Thyroid gland (tissue), 4 donors: ENCODE measurements at regions not wholly inside any gene's neighbourhood (a gene's known extent, or its start where the extent isn't known, plus 50 kb on each side); places are given as distances from the start of the nearest gene placed in this dataset.

Source experiments
- POLR2A ChIP-seq, 2 donors: fragments of 450-650 bp; IDR thresholded peaks; one replicate each; pipeline ENCODE4 v1.6.1; 2017; ENCODE audit warnings: antibody characterized with exemption in 2 of 2, mild to moderate bottlenecking in 2 of 2, moderate library complexity in 1 of 2
- TF ChIP-seq, protein P1 (sequence below), 6 experiments: fragments of 200-600 bp in 3 of 6; fragments of 450-650 bp in 3 of 6; sonication (generic) in 3 of 6; IDR thresholded peaks; one replicate each; pipeline ENCODE4 v1.5.1; 2016 to 2019; ENCODE audit warnings: antibody characterized with exemption in 6 of 6, mild to moderate bottlenecking in 2 of 6, inconsistent platforms in 1 of 6, moderate library complexity in 1 of 6

DNA sequence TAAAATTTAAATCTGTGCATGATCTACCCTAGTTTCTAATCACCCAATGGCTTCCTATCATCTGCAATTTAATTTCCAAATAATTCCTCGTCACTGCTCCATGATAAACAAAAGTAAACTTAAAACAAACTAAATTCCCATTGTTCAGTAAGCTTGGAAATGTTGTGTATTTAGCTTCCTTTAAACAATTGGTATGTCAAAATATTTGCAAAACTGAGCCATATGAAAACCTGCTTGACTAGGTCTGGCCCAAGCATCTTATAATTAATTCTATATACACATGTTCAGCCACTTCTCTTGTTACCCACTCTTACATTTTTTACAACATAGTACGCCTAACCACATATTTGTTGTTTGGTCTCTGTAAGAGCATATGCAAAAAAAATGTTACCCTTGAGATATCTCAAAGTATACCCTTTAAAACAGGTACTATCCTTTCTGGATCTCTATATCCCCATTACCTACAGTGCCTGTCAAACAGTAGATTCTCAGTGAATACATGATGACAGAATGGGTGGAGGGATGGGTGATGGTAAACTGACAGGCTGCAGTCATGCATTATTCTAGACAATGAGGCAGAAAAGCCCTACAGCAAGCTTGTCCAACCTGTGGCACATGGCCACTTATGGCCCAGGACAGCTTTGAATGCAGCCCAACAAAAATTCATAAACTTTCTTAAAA lies 1277.9 kb upstream of the TENM4 start:
- TF ChIP-seq, protein P1, sequence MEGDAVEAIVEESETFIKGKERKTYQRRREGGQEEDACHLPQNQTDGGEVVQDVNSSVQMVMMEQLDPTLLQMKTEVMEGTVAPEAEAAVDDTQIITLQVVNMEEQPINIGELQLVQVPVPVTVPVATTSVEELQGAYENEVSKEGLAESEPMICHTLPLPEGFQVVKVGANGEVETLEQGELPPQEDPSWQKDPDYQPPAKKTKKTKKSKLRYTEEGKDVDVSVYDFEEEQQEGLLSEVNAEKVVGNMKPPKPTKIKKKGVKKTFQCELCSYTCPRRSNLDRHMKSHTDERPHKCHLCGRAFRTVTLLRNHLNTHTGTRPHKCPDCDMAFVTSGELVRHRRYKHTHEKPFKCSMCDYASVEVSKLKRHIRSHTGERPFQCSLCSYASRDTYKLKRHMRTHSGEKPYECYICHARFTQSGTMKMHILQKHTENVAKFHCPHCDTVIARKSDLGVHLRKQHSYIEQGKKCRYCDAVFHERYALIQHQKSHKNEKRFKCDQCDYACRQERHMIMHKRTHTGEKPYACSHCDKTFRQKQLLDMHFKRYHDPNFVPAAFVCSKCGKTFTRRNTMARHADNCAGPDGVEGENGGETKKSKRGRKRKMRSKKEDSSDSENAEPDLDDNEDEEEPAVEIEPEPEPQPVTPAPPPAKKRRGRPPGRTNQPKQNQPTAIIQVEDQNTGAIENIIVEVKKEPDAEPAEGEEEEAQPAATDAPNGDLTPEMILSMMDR (IDR thresholded peaks at IDR 0.05) = no peak
- TF ChIP-seq POLR2A (IDR thresholded peaks at IDR 0.05) = no peak
